HG03520 (cell line): ENCODE measurements at regions not wholly inside any gene's neighbourhood (a gene's known extent, or its start where the extent isn't known, plus 50 kb on each side); places are given as distances from the start of the nearest gene placed in this dataset.

Experiments used
- ATAC-seq: cut with Tn5 transposase; IDR thresholded peaks from one replicate; pipeline ENCODE4 v1.9.1; 2021; ENCODE audit warnings: mild to moderate bottlenecking, moderate library complexity; ENCODE audit not compliant: unreplicated experiment

DNA sequence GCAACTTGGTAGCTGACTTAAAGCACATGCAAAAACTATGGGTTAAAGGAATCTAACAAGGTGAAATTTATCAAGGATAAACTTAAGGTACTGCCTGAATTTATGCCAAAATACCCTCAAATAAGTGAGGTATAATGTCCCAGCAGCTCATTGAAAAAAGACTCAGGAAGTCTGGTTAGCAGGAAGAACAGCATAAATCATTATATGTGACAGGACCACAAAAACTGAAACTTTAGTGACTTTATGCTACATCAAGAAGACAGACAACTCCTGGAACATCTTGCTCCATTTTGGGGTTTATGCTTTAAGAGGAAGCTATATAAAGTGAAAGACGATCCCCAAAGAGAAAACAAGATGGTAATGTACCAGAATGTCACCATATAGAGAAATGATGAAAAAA lies 282.4 kb upstream of the ZNF462 start:
- ATAC-seq: no peak

DNA sequence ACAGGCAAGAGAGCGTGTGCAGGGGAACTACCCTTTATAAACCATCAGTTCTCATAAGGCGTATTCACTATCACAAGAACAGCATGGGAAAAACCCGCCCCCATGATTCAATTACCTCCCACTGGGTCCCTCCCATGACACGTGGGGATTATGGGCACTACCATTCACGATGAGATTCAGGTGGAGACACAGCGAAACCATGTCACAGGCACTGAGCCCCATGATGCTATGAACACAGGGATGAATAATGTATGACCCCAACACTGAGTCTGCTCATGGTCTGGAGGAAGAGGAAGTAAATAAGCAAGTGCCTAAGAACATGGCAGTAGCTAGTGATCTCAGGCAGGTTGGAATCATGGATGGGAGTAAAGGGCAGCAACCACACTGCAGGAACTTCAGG lies 281.0 kb upstream of the ZNF462 start:
- no peak for ATAC-seq

DNA sequence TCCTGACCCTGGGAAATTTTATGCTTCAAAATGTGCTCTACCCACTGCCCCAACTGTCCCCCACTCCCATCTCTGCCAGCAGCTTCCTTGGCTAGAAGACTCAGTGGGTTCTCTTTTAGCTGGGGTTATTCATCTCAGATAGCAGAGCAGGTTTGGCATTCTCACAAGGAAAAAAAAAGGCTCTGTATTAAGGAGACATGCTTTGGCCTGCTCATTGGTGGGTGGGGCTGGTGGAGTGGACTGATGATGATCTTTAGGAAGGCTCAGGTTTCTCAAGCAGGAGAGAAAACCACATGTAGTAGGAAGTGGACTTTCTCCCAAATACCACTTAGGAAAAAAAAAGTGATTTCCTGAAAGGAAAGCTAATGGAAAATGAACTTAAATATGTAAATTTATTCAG lies 279.2 kb upstream of the ZNF462 start:
- ATAC-seq: no peak

DNA sequence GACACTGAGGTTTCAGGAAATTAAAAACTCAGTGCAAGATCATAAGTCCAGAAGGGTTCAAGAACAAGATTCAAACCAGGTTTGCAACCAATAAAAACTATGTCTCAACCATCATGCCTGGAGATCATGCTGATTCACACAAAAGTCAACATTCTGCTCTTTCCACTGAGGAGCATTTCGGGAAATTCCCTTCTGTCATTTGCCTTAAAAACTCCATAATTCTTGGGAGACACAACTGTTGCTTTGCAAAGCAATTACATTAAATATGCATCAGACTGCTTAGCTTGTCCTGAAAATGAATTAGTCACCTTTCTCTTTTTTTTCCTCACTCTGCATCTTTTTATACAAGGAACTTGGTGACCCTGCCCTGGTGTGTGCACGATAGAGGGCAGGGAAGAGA lies 275.9 kb upstream of the ZNF462 start:
- no peak for ATAC-seq

DNA sequence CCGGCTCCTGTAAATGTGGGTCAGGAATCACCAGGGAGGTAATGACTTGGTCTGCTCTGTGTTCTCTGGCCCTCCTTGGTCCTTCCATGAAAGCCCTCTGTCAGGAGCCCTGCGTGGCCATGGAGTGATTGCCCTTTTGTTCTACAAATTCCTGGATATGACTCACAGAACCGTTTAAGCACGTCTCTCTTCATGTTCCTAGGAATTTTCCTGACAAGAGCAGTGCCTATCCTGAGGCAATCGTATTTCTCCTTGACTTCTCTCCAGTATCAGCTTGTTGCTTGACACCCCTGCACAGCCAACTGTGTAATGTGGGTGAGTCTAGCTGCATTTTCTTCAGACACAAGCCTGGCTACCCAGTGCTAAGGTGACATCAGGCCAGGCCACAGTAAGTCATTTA lies 274.3 kb upstream of the ZNF462 start:
- no peak for ATAC-seq

DNA sequence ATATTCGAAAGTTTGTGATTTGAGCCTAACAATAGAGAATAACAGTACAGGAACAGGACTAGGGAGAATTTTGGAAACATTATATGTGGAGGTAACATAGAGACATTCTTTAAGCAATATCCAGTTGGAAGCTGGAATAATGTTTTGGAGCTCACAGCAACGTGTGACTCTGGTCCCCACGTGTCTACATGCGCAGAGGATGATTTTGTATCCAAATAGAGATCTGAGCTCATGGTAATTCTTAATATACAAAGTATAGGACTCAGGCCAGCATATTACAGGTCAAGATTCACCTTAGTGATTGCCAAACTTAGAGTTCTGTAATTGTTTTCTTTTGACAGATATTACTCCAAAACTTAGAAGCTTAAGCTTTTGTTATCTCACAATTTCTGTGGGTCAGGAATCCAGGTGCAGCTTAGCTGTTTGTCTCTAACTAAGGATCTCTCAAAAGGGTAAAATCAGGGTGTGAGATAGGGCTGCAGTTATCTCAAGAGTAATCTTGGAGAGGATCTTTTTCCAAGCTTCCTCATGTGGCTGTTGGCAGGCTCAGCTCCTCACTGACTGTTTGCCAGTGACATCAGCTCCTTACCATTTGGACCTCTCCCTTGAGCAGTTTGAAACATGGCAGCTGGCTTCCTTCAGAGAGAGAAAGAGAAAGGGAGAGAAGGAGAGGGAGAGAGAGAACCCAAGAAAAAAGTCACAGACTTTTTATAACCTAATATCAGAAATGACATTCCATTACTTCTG lies 272.0 kb upstream of the ZNF462 start:
- no peak for ATAC-seq

DNA sequence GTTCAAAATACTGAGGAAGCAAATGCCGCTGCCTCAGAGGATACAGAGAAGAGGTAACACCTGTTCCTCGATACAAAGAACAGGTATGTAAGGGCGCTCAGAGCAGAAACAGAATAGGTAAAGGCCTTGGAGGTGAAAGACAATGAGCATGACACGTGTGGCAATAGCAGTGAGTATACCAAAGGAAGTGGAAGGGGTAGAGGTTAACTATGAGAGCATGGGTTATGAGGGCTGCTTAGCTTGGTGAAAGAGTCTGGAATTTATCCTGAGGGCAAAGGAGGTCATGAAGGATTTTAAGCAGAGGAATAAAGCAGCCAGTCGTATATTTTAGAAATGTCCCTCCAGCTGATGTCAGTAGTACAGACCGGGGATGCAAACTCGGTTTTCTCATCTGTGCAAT lies 269.8 kb upstream of the ZNF462 start:
- ATAC-seq: no peak

DNA sequence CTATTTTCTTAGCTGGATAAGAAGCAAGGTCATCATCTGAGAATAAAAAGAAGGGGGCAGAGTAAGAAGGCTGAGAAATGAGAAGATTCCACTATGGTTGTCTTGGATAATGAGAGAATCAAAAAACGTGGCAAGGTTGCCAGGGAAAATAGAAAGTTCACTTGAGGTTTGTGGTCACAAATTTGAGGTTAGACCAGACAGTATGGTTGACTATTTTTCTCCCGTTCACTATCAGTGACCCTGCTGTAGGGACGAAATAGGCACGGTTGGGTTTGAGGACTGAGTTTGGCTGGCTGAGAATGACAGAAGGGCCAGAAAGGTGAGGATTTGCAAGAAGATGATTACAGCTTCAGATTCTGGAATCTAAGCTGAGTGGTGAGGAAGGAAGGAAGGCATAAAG lies 266.0 kb upstream of the ZNF462 start:
- ATAC-seq: no peak

DNA sequence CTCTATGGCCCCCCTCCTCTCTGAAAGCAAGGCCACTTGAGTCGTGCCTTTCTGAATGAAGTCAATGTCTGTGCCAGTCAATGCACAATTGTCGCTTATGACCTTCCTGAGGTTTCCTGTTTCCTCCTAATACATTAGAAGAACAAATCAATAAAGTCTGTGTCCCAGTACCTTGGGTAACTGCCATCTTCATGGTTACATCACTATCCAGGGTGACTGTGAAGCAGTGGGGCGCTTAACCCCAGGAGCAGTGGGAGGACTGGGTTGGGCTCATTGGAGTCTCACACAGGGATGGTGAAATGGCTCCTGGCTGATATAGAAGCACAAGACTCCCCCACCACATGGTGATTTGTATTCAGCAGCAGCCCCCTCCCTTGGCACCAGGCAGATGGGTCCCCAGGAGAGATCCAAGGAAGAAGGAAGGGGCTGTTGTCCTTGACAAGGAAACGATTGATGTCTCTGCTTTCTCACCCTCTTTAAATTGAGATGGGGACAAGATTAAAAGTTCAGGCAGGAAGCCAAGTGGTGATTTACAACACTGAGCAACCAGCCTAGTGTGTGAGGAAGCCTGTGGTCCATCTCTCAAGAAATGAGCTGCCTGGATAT lies 261.9 kb upstream of the ZNF462 start:
- ATAC-seq: no peak

DNA sequence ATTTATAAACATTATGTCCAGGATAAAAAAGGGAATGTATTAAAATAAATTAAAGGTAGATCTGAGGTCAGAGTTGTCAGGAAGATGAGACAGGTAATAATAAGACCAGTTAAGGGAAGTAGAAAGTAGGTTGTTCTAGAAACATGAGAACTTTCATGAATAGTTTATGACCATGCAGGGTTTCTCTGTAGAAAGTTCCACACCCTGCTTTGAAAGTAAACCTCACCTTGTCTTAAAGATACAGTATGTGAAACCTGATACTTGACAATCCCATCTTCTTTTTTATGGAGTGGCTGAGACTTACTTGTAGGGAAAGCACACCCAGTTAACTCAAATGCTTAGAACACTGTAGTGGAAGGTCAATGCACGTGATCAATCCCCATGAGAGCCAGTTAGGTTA lies 260.6 kb upstream of the ZNF462 start:
- no peak for ATAC-seq

DNA sequence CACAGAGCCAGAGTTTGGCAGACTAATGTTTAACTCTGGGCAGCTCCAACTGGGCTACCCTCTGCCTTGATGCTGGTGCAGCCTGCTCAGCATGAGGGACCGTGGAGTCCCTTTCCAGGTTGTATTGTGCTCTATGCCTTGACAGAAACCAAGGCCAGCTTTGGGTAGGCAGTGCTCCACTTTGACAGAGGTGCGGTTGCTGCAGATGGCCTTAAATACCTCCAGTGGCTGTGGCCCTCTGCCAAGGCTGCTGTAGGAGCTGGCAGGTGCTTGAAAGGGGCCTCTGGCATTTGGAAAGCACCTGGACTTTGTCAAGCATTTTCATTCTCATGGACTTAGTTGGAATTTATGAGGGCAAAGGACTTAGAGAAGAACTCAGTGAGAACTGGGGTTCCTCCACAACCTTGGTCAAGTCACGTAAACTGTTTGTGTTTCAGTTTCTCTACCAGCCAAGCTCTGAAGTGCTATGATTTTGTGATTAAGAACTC lies 249.7 kb upstream of the ZNF462 start:
- no peak for ATAC-seq

DNA sequence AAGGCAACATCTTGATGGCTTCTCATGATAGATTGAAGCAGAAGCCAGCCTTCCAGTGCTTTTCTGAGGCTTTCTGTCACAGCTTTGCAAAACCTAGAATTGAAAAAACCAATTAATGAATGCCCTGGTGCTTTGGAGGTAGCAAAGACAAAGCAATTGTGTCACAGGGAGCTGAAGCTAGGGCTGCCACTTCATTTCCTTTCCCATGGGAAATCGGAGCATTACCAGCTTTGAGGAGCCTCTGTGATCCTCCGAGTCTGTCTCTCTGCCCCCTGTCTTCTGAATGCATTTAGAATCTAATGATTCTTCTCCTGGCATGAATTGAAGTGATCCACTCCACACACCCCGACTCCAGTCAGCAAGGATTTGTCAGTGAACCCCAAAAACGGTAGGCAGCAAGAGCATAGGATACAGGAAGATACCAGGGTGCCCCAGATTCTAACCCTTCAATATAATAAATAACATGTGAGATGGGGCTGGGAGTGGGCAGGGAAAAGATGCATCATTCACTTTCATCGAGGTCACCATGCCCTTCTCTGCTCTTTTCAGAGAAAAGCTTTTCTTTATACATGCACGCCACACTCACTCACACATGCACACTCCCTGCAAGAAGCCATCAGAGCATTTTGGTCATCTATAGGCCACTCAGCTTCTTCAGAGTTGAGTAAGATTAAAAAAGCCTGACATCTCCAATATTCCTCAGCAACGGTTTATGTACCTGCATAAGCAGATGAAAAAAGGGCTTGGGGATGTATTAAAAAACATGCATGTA lies 247.7 kb upstream of the ZNF462 start:
- no peak for ATAC-seq

DNA sequence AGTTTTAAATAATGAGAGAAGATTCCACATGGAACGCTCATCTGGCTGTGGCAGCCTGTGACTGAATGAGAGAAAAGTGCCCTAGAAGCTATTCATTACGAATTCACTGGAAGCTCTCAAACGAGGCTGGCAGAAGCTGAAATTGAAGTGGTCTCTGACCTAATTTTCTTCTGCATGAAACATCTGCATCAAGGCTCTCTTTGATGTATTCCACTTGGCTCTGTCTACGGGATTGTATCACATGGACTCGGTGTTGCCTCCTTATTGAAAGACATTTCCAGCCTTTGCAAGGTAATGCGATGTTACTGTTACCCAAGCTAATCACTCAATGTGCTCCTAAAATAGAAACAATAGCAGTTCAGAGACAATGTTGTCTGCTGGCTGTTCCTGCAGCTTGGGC lies 246.9 kb upstream of the ZNF462 start:
- no peak for ATAC-seq

DNA sequence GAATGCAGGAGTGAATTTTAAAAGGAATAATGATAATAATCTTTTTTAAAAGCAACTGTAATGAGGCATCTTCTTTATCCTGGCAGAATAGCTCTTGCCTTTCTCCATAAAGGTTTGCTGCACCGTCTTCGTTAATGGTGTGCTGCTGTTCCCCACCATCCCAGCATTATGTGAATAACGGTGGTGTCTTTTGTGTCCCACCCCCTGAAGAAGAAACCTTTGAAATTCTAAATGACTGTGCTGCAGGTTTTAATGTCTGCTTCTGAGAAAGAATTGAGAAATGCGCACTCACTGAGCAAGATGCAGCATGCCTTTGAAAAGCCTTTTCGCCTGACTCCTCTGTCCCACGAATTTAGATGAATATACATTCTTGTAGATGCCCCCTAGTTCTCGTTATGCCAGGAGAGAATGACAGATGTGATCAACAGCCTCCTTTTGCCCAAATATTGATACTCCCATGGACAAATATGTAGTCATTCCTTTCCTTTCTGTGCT lies 246.1 kb upstream of the ZNF462 start:
- no peak for ATAC-seq

DNA sequence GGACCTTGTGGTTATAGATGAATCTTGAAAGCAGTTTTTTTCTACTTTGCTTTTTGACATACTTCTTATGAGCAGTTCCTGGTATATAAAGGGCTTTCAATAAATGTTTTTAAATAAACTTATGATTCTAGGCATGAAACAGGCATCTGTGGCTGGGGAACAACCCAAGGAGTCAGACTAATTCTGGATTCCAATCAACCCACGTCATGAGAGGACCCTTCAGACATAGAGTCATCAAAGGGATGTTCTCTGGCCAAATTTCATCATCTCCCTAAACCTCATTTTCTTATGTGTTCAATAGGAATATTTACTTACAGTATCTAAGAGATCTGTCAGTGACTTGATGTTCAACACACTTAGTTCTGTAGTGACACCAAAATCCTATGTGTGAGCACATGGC lies 243.8 kb upstream of the ZNF462 start:
- no peak for ATAC-seq

DNA sequence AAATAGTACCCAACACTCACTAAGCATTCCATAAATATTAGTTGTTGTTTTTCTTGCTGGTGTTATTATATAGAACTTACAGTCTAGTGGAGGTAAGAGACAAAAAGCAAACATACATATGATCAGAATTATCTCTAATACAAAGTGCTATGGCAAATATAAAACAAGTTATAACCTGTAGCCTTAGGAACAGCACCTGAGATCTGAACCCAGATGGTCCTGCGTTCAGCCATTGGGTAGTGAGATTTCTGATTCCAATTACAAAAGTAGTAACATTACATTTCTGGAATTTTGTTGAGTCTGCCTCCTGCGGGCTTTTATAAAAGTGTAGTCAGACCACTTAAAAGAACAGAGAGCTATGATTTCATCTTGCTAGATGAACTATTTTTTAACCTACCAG lies 242.9 kb upstream of the ZNF462 start:
- no peak for ATAC-seq

DNA sequence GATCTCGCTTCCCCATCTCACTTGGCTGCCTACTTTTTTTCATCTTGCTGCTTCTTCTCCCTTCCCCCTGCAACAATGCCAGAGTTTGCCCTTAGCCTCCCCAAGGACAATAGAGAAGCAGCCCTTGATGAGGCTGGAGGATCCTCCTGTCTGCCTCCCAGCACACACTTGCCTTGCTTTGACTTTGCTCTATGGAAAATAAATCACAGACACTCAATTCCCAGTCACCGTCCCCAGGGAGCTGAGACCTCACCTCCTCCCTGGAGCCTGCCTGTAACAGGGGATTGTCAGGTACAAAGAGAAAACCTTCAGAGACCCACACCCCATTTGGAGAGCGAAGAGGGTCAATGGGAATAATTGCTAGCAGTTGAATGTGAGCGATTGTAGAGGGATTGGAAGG lies 242.1 kb upstream of the ZNF462 start:
- ATAC-seq: no peak

DNA sequence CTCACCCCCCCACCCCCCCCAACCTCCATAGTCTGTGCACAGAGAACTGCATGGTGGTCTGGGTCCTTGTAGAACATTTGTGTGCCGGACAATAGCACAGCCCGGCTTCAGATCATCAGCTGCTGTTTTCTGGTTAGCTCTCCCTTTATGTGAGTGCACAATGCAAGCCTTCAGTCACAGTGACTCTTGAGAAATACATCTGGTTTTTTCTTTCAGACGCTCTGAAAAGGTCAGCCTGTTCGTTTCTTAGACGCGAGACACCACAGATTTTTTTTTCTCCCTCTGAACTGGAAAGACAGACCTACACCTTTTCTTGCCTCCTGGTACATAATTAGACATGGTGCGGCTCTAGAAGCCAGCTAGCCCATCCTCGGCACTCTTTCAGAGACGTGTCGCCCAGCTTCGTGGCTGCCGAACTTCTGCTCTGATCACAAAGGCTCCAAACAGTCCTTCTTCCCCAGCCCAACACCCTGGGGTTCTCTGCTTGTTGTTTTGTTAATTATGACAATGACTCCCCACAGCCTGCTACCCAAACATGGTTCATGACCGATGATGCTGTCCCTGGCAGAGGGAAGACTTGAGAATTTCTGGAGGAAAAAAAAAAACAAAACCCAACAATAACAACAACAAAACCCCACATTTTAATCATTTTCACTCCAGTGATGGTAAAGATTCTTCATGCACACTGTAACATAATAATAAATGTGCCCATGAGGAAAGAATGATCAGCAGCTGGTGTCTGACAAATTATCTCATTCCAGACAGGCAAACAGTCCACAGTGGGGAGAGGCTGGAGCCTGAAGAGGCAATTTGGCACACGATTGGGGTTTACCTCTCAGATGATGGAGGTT lies 241.4 kb upstream of the ZNF462 start:
- no peak for ATAC-seq

DNA sequence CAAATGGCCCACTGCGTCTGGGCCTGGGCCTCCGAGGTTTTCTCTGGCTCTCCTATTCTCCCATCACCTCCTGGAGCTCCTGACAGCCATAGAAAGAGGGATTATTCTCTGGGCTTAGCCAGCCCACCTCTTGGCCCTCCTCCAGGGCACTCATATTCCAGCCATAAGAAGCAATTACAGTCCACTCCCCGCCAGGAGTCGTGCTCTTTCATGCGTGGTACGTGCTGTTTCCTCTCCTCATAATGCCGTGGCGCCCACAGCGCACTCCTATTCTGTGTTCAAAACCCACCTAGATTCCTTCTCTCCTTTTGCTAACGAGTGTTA lies 240.8 kb upstream of the ZNF462 start:
- ATAC-seq: no peak

DNA sequence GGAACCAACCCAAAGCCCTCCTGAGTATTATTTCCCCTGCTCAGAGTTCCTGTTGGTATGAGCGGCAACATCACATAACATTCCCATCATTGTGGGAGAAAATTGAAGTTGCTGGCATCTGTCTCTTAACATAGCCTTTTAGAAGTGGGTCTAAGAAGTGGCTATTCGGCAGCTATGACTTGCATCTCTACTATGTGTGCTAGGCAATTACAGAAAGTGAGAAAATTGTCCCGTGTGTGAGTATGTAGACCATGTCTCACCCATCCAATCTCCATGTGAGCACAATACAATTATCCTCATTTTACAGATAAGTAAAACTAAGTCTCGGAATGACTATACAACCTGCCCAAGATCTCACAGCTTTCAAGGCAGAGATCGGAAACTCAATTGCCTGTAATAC lies 239.4 kb upstream of the ZNF462 start:
- ATAC-seq: no peak

DNA sequence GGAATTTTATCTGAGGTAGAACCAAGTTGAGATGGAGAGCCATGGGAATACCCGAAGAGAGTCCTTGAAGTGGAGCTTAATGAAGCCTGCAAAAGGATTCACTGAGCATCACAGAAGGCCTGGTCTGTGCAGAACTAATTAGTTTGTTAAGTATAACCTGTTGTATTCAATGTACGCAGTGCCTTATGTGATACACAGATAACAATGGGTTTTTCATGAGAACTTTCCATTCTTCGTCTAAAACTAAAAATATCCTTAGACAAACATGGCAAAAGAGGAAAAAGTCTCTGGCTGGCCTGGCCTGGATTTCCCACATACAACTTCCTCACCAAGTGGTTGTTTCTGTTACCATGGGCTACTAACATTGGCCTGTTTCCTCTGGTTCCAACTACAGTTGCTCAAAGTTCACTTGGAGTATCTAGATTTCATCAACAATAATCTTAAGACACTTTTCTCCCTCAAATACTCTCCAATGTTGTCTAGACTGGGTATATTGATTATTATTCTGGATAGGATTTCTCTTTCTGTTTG lies 237.6 kb upstream of the ZNF462 start:
- ATAC-seq: no peak
